Astrocyte of the cerebellum (primary cell): ENCODE measurements at regions not wholly inside any gene's neighbourhood (a gene's known extent, or its start where the extent isn't known, plus 50 kb on each side); places are given as distances from the start of the nearest gene placed in this dataset.
"Not testable (repeated sequence)": the region's sequence is repeated elsewhere in the genome, so short reads cannot be mapped to it uniquely, and the experiment has no call there.

Experiments used
- DNase-seq: peaks from one replicate; pipeline ENCODE4 v3.0.0-alpha.2; 2011; ENCODE audit warnings: low read depth
- H3K4me3 ChIP-seq: 2 replicates; pipeline ENCODE4 v1.5.1; 2011; ENCODE audit warnings: mild to moderate bottlenecking, low read depth, low read length, moderate library complexity
- in situ Hi-C: cut with HindIII; loops from 2 replicates; pipeline ENCODE4 v1.10.0; 2017; ENCODE audit warnings: low sequenced_read_pairs
- TF ChIP-seq, protein P1 (sequence below): IDR thresholded peaks from 2 replicates; pipeline ENCODE4 v1.5.1; 2012; ENCODE audit warnings: low read length, low read depth, moderate library complexity, mild to moderate bottlenecking; ENCODE audit errors: missing control alignments

DNA sequence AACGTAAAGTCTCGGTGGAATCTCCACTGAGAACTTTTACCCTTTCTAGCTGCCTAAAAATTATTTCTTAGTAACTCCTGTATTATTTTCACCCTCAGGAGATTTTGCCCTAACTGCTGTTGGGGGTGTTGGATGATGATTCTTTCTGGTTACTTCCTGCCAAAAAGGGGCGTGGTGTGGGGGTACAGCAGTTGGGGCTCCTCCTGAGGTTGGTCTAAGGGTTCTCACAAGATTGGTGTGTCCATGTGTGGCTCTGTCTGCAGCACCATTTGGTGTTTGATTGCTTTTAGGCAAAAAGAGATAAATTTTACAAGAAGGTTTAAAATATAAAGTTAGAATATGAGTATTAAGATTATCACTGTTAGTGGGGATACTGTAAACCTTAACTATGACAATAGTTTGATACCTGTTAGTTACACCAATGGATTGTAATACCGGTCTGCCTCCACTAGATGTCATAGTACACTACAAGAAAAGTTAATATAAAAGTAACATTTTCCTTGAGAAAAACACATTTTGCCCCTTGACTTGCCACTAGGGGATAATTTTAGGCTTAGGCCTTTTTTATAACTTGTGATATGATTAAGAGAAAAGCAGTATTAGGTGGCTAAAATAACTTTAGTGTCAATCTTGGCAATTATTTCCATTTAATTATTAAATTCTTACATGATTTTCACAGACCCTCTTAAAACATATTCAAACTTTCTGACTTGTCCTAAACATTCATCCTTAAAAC, 928.7 kb downstream of the IPMK start:
- in situ Hi-C loops, result loop anchor here (25.0 kb wide), 1 partner anchor 773 kb away; no protein-coding TSS in a partner anchor
- peak; percentile 43 for DNase-seq
- TF ChIP-seq, protein P1, sequence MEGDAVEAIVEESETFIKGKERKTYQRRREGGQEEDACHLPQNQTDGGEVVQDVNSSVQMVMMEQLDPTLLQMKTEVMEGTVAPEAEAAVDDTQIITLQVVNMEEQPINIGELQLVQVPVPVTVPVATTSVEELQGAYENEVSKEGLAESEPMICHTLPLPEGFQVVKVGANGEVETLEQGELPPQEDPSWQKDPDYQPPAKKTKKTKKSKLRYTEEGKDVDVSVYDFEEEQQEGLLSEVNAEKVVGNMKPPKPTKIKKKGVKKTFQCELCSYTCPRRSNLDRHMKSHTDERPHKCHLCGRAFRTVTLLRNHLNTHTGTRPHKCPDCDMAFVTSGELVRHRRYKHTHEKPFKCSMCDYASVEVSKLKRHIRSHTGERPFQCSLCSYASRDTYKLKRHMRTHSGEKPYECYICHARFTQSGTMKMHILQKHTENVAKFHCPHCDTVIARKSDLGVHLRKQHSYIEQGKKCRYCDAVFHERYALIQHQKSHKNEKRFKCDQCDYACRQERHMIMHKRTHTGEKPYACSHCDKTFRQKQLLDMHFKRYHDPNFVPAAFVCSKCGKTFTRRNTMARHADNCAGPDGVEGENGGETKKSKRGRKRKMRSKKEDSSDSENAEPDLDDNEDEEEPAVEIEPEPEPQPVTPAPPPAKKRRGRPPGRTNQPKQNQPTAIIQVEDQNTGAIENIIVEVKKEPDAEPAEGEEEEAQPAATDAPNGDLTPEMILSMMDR, result peak; percentile 59
- H3K4me3 ChIP-seq, result no peak overlapping the region

DNA sequence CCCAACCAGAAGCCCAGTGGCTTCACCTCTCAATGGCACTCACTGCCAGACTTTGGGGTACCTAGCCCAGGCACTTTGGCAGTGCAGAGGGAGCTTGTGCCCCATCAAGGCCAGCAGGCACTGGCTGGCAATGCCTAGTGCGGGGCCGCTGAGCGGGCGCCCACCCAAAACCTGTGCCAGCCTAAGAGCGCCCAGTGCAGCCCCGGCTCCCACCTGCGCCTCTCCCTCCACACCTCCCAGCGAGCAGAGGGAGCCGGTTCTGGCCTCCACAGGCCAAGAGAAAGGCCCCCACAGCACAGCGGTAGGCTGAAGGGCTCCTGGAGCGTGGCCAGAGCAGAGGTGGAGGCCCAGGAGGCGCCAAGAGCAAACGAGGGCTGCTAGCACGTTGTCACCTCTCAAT, 930.8 kb downstream of the IPMK start:
- TF ChIP-seq, protein P1, result no peak
- H3K4me3 ChIP-seq, result no peak overlapping the region
- in situ Hi-C loops, result loop anchor here (25.0 kb wide), 1 partner anchor 775 kb away; no protein-coding TSS in a partner anchor
- DNase-seq, result no peak

DNA sequence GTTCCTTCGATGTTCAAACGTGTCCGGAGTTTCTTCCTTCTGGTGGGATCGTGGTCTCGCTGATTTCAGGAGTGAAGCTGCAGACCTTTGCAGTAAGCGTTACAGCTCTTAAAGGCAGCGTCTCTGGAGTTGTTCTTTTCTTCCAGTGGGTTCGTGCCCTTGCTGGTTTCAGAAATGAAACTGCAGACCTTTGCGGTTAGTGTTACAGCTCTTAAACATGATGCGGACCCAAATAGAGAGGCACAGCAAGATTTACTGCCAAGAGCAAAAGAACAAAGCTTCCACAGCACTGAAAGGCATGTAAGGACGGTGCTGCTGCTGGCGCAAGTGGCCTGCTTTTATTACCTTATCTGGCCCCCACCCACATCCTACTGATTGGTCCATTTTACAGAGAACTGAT, 931.4 kb downstream of the IPMK start:
- DNase-seq, result no peak
- H3K4me3 ChIP-seq, result no peak overlapping the region
- TF ChIP-seq, protein P1, result no peak
- in situ Hi-C loops, result loop anchor here (25.0 kb wide), 1 partner anchor 776 kb away; no protein-coding TSS in a partner anchor

DNA sequence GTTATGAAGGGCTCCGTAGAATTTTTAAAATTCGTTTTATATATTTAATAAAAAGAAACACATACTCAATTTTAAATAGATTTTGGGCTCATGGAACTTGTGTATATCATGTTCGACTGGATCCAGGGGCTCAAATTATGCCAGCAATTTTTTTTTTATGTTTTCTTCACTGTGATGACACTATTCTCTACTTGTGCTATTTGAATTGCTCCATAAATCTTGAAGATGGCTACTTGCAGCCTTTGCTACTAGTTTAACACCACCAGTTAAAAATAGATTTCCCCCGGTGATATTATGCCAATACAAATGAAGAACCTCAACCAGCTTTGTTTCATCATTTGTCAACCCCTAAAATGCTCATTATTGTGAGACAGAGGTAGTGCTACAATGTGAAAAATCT, 933.2 kb downstream of the IPMK start:
- no peak for DNase-seq
- TF ChIP-seq, protein P1, result no peak
- H3K4me3 ChIP-seq, result no peak overlapping the region
- in situ Hi-C loops, result loop anchor here (25.0 kb wide), 1 partner anchor 778 kb away; no protein-coding TSS in a partner anchor

DNA sequence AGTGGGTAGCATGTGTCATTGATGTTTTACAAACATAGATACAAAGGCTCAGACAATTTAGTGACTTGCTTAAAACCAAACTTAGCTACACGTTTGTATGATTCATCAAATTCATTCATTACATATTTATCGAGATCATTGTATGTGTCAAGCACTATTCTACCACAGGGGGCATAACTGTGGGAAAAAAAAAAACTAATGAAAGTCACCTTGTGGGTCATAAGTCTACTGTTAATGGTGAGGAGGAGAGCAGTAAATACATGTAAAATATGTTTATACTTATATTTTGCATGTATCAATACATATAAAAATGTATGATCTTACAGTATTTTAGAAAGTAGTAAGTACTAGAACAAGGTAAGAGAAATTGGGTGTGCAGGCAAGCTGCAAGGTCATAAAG, 933.8 kb downstream of the IPMK start:
- H3K4me3 ChIP-seq, result no peak overlapping the region
- TF ChIP-seq, protein P1, result no peak
- in situ Hi-C loops, result loop anchor here (25.0 kb wide), 1 partner anchor 778 kb away; no protein-coding TSS in a partner anchor
- no peak for DNase-seq

DNA sequence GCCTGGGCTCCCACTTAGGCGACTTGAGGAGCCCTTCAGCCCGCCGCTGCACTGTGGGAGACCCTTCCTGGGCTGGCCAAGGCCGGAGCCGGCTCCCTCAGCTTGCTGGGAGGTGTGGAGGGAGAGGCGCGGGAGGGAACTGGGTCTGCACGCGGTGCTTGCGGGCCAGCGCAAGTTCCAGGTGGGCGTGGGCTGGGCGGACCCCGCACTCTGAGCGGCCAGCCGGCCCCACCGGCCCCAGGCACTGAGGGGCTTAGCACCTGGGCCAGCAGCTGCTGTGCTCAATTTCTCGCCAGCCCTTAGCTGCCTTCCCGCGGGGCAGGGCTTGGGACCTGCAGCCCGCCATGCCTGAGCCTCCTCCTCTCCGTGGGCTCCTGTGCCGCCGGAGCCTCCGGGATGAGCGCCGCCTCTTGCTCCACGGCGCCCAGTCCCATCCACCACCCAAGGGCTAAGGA, 946.3 kb downstream of the IPMK start:
- in situ Hi-C loops, H3K4me3 ChIP-seq, DNase-seq: not testable (repeated sequence)

DNA sequence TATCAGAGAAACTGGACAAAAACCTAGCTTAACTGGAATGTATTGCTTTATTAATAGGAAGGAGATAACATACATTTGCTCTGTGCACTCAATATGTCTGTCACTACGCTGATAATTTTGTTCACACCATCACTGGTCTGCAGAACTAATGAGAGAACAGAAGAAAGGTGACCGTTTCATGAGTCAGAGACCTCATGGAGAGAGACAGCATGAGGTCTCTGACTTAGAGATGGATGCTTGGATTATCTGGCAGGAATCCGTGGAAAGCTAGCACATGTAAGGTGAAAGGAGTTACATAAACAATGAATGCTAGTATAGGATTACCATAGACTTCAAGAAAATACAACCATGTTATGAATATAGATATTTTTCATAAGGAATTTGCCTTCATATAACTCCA, 947.3 kb downstream of the IPMK start:
- DNase-seq, result peak; percentile 13
- TF ChIP-seq, protein P1, result no peak
- H3K4me3 ChIP-seq, result no peak overlapping the region
- in situ Hi-C loops, result no loop called here
